ENCODE measurements at regions not wholly inside any gene's neighbourhood (a gene's known extent, or its start where the extent isn't known, plus 50 kb on each side); places are given as distances from the start of the nearest gene placed in this dataset.

DNA sequence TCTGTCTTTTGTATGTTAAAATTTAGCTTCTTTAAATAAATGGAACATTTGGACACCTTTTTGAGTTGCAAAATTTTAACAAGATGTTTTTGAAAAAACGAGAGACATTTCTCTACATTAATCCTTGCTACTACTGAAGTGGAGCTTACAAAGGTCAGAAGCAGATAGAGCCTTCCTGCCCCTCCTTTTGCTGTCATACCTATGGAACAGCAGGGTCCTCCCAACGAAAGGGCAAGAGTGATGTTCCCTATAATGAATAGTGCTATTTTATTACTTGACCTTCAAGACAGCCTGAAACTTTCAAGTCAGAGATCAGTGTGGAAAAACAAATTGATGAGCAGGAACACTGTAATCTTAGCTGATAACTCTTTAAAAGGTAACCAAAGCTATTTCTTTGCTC is 1538.9 kb downstream of the PLA2G4A start:
- no peak for DNase-seq

DNA sequence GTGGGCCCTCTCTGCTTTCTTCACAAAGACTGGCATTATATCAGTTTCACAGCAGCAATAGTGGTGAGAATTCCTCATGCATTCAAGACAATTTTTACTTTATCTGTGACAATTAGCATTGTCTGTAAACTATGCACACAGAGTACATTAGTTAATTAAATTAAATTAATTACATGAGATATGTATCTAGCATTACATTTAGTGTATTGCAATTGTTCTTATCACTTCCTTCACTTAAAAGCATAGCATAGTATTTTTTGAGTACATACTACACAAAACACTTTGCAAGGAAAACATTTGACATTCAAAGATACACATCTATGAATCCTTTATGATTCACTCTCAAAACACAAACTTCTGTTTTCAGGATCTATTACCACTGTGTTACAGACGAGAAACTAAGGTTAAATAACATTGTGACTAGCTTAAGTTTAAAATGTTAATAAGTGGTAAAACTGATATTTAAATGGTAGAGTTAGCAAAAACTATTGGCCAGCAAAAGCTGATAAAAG is 1542.6 kb downstream of the PLA2G4A start:
- DNase-seq = no peak

DNA sequence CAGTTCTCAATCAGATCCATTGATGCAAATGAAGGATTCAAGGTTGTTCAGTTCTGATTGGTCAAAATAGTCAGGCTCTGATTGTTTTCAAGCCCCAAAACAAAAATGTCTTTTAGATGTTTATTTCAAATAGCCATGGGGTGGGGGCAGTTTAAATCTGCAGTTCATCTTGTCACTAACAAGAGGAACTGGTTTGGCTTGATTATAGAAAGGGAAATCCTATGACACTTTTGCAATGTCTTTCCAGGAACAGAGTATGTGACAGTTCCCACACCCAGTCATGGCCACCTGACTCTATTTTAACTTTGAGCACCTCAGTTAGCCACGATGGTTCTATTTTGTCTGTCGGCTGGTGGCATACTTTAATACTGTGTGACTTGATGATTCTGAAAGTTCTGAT is 1544.1 kb downstream of the PLA2G4A start:
- no peak for DNase-seq

DNA sequence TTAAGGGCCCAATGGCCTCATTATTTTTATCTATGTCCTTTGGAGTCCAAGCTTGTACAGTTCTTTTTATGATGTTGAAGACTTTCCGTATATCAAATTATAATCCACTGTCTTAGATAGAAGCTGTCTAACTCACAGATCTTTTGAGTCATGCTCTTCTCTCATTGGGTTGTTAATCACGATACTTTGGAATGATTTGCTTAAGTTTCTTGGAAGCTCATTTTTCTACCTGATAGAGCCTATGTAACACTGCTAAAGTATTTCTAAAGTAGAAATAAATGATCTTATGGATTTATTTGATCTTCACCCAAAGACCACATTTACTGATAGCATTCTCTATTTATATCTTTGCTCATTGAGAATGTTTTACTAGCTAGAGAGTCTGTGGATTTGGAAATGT is 1554.1 kb downstream of the PLA2G4A start:
- DNase-seq = no peak

DNA sequence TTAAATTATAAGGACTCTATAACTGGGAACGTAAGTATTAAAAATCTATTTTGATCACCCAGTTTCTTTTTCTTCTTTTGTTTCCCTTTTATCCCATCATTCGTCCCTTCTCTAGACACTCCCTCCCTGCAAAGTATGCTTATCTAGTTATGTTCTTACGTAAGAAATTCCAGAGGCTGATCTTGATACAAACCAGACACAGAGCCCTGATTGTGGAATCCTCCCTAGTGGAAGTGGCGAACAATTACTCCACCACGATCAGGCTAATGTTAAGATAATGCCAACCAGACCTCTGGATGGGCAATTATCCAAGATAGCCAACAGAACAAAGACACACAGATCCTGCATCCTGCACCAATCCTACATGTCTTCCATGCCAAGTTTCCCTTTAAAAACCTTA is 1557.4 kb downstream of the PLA2G4A start:
- no peak for DNase-seq

DNA sequence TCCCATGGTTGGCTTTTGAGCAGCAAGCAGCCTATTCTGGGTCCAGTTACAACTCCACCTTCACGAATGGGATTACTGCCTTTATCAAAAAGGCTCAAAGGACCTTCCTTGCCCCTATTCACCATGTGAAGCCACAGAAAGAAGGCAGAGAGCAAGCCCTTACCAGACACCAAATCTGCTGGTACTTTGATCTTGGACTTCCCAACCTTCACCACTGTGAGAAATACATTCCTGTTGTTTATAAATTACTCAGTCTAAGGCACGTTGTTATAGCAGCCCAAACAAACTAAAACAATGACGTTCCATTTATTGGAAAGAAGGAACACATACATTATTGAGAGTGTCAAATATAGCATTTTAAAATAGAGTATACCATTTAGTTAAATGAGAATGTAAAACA is 1557.9 kb downstream of the PLA2G4A start:
- no peak for DNase-seq

DNA sequence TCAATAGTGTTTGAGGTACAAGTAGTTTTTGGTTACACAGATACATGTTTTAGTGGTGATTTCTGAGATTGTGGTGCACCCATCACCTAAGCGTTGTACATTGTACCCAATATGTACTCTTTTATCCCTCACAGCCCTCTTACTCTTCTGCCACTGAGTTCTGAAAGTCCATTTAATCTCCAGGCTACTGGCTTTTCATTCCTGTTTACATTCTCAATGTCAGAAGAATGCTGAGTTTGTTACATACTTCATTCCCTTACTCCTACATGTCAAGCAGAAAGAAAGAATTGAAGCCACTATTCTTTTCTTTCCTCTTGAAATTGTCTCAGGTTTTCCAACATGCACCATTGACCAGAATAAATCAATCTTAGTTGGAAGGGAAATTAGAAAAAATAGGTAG is 1565.9 kb downstream of the PLA2G4A start:
- no peak for DNase-seq

DNA sequence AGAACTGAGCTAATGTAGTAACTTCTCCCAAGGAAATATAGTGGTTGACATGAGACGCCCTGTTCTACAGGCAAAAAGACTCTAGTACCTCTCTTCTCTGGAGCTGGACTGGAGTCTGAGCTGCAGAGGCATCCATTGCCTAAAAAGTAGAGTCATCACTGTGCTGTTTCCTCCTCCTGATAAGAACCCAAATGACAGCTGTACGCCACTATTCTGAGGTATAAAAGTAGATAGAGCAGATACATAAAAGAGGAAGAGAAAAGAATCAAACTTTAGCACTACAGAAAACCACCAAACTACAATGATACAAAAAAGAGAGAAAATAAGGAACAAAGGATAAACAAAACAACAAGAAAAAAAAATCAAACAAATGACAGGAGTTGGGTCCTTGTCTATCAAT is 1568.8 kb downstream of the PLA2G4A start:
- no peak for DNase-seq

DNA sequence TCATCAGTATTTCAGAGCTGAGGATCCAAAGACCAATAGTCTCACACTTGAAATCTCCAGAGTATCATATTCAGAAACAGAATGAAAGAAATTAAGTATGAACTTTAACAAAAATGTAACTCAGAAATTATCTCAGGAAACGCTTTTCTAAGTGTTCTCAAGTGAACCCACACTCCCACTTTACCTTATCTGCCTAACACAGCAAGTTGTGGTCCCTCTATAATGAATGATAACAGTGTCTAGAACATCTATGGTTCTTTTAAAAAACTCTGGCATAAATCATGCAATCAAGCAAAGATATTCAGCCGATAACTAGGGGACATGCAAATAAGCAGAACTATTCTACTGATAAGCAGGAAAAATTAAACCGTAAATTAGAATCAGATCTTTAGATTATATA is 1574.2 kb downstream of the PLA2G4A start:
- no peak for DNase-seq

DNA sequence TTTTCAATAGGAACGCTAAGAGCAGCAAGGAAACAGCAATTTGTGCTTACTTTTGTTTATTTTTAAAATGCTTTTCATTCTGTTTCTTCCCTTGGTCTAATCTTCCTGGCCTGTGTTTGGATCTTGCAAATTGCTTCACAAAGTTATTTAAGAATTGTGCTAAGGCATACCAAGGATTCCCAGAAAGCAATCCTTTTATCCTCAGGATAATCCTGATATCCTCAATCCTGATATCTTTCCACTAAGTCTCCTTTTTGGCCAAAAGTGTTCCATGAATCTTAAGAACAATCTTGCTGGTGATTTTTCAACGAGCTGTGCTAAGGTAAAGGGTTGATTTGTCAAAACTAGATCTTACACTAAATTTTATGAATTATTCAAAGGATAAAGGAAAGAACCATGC is 1577.9 kb downstream of the PLA2G4A start:
- no peak for DNase-seq

DNA sequence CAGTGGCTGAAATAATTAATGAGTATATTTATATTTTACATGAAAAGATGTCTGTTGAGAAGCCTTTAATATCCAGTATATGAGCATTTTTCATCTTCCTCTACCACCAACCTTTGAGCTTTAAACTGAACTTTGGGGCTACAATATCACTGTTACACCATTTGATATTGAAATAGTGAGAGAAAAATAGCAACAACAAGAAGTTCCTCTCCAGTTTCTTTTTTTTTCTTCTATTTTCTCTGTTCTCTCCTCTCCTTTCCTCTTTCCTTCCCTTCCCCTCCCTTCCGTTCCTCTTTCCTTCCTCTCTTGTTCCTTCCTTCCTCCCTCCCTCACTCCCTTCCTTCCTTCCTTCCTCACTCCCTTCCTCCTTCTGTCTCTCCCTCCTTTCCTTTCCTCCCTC is 1591.4 kb downstream of the PLA2G4A start:
- DNase-seq = no peak

DNA sequence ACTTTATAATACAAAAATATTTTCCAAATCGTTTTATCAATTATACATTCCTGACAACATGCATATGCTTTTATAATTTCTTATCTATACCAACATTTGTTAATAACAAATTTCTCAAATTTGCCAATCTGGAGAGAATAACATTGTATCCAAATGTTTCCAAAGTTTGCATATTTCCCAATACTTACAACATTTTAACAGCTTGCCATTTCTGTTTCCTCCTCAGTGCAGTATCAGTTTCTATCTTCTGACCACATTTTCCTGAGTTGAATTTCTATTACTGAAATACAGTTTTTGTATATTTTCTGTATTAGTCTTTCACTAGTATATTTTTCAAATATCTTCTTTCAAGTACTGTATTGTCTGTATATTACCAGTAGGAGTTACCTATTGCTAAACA is 1594.3 kb downstream of the PLA2G4A start:
- DNase-seq = no peak

DNA sequence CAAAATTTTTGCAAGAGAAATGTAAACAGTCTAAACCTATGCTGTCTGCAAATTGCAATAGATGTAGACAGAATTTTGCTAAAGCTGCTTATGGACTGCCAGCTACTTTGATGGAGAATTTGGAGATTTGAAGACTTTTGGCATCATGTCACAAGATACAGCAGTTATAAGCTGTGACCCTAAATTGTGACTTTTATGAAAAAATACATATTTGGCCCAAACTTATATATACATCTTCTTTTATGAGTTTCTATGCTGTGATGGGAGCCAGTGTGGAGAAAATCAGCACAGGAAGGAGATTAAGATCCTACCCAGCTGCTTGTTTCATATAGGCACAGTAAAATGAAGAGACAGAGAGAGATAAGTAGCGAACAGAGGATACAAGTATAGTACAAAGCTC is 1595.4 kb downstream of the PLA2G4A start:
- DNase-seq = no peak

DNA sequence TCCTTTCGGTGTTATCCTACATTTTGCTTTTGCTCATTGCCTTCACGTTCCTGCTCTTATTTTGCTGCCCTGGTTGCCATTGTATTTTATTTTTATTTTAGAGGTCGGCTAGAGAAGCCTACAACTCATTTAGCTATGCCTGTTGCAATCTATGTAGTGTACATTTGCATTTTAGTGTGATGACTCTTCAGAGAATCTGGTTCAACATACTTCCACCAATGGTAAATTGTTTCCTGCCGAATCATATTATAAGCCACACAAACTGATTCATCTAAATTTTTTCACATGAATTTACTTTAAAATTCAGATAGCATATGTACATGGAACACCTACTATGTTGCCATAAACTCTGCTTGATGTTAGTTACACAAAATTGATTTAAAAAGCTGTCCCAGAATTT is 1596.9 kb downstream of the PLA2G4A start:
- no peak for DNase-seq

DNA sequence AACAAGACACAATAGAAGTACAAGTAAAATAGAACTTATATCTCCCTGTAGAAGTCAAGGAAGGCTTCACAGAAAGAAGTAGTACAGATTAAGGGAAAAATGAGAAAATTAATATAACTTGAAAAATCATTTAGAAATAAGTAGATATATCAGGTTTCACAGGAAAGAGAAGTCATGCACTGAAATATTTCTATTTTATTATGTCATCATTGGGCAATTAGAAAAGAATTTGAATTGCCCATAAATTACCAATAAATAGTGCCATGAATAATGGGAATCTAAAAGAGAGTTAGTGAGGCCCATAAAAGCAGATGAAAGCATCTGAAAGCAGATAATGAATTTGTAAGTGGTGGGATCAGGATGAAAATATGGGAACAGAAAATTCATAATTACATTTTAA is 1597.8 kb downstream of the PLA2G4A start:
- DNase-seq = no peak

DNA sequence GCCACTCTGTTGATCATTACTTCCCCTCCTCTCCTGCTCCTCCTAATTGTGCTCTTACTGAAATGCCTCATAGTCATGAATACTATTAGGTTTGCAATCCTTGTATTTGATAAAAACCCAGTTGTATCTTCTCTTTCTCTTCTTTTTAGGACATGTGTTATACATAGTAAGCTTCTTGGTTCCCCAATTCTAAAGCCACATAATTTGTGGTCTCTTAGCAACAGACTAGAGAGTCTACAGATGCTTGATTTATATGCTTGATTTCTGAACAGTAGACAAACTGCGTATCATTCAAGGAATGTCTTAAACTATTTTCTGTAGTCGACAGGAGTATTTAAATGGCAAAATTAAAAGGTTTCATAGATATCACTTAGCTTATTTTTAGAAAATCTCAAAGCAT is 1598.9 kb downstream of the PLA2G4A start:
- DNase-seq = no peak

DNA sequence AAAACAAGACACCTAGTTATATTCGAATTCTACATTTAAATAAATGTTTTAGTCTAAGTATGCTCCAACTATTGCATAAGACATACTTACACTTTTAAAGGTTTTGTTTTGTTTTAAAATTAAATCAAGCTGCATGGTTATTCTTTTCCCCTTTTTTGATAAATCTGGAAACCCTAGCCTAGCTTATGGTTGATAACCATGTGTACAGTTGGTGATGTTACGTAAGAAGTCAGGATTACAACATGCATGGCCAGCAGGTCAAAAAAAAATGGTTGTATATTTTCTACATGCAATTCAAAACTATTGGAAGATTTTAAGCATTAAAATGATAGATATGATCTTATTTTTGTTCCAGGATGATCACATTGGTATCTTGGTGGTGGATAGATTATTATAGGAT is 1600.6 kb downstream of the PLA2G4A start:
- no peak for DNase-seq

DNA sequence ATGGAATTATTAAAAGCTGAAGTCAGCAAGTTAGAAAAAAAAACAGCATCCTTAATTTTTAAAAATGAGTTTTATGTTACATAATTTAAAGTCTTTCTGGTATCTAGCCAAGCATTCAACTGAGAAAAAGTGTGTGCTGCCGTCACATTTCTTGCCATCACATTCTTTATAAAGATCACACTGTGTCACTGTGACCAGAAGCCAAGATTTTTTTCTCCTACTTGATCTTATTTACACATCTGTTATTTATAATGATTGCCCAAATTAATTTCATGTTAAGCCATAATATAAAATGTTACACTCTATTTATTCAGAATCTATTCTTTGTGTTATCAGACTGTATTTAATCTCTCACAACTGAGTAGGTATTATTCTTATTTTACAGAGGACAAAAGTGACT is 1603.7 kb downstream of the PLA2G4A start:
- DNase-seq = no peak

DNA sequence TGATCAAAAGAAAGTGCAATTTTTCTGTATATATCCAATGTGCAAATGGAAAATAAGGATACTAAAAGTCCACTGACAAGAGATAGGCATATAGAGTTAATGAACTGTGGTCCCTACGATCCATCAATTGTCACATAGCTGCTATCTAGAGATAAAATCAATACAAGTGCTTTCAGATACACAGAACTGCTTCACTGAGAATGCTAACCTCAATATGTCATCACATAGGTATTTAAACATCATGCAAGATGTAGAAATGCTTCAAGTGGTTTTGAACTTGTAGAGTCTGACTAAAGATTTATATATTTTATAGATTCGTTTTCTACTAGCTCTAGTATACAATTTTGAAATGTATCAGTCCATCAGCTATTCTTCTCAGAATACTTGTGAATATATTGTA is 1604.7 kb downstream of the PLA2G4A start:
- no peak for DNase-seq

DNA sequence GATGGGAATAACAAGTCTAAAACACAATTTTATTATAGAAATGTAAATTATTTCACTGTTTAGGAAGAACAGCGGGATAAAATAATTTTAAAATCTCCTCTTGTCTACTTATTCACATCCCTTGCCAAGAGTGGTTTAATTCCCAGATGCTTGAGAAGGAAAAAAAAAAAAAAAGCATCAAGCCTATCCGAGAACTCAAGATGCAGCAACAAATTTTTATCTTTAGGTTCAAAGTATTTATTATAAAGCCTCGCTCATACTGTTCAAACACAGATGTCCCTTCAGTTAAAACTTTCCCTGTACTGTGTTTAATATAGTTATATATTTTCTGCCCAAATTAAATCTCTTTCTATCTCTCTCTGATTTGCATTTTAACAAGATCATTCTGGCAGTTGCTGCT is 1615.8 kb downstream of the PLA2G4A start:
- DNase-seq = no peak

DNA sequence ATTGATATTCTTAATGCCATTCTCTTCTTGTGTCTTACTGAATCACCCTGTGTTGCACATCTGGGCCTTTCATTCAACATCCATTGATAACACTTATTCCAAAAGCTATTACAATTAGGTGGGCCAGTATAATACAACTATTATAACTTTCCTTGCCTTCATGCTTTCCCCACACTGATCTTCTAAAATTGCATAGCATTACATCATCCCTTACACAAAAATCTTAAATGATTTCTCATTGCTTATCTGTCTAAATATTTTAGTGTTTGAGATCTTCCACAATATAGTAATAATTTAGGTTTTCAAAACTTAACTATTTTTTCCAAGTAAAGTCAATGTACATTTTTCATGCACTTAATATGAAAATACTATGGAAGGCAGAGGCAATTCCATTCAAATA is 1634.1 kb downstream of the PLA2G4A start:
- DNase-seq = no peak

DNA sequence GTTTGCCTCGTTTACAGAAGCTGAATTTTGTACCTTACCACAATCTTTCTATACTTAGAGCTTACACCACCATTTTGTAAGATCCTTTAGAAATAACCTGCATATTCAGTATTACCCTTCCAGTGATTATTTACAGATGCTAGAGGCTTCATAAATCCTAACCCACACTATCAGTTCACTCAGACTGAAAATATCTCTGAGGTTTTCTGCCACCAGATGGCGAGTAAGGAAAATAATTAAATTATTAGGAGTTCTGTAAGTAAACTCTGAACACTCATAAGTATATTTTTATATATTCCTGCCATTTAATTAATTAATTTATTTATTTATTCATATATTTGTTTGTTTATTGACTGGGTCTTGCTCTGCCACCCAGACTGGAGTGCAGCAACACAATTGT is 1635.2 kb downstream of the PLA2G4A start:
- no peak for DNase-seq

DNA sequence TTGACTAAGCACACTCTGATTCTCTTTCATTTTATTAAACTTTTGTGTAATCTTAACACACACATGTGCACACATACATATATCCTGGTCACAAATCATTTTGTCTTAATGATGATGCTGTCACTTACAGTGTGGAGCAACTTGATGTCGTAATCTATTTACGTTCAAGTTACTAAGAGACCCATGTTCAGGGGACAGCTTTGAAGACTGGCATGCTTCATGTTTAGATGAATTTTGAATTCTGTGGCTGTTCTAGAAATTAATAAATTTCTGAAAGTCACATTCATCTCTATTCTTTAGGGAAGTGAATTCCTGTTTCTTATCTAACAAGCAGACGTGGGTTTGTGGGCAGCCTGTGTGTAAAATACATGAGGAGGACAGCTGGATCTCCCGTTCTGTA is 1637.8 kb downstream of the PLA2G4A start:
- no peak for DNase-seq

DNA sequence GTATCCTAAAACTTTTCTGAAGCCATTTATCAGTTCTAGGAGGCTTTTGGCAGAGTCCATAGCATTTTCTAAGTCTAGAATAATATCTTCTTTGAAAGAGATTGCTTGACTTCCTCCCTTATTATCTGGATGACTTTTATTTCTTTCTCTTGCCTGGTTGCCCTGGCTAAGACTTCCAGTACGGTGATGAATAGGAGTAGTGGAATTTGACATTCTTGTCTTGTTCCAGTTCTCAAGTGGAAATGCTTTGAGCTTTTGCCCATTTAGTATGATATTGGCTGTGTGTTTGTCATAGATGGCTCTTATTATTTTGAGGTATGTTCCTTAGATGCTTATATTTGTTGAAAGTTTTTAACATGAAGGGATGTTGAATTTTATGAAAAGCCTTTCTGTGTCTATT is 1647.9 kb downstream of the PLA2G4A start:
- DNase-seq = no peak

DNA sequence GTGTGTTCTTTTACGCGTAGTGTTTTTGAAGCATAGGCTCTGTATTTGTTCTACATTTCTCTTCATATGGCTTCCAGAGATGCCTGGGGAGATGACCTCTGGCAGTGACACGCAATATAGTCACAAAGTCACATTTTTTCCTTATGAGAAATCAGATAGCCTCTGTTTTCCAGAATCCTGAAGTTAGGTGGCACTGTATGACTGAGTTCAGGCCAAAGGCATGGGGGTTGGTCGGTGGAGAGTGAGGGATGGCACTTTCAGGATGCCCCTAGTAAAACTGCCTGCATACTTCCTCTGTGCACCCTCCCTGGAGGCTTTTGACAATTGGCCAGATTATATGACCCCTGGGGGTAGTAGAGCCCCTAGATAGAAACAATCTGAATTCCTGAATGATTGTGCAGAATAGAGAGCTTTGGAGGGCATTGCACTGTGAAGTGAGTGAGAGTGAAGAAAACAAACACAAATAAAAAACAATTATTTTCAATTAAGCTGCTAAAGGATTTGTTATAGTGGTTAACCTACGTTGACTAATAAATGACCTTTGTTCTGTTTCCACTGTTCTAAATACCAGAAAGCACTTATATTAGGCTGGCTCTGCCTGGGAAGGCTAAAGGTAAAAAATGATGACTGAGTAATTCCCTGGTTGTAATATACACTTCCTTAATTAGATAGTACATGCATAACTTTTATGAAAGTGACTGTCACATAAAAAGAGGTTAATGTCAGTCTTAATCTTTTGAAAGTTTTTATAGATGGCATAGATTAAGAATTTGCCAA is 1660.8 kb downstream of the PLA2G4A start:
- no peak for DNase-seq
